CD14-positive monocyte (primary cell): ENCODE measurements at regions not wholly inside any gene's neighbourhood (a gene's known extent, or its start where the extent isn't known, plus 50 kb on each side); places are given as distances from the start of the nearest gene placed in this dataset.

Experiments used
- DNase-seq, 3 donors: peaks; one replicate each; pipeline ENCODE4 v3.0.0-alpha.2; 2011 to 2022
- H2AFZ ChIP-seq: 2 replicates; pipeline ENCODE4 v1.6.0; 2012; ENCODE audit warnings: mild to moderate bottlenecking, low read depth, low read length, inconsistent platforms; ENCODE audit not compliant: insufficient read depth, poor library complexity, severe bottlenecking
- H3K27ac ChIP-seq, 2 donors: 1 replicate in 1 of 2; 2 replicates in 1 of 2; pipeline ENCODE4 v1.5.1; 2012 to 2013; ENCODE audit warnings: low read length in 2 of 2, control low read depth in 1 of 2, inconsistent platforms in 1 of 2, low read depth in 1 of 2, mild to moderate bottlenecking in 1 of 2
- H3K27me3 ChIP-seq, 2 donors: one replicate each; pipeline versions ENCODE4 v1.6.0 to v1.6.1; 2011 to 2013; ENCODE audit warnings: low read length in 2 of 2; ENCODE audit not compliant: control insufficient read depth in 2 of 2, insufficient read depth in 2 of 2
- H3K36me3 ChIP-seq, 2 donors: replicated peaks in 1 of 2; 1 replicate in 1 of 2; 2 replicates in 1 of 2; pipeline versions ENCODE4 v1.5.1 to v1.6.1; 2012 to 2013; ENCODE audit warnings: low read length in 2 of 2, control low read depth in 1 of 2, inconsistent platforms in 1 of 2, mild to moderate bottlenecking in 1 of 2; ENCODE audit not compliant: insufficient read depth in 2 of 2, control insufficient read depth in 1 of 2
- H3K4me1 ChIP-seq, 2 donors: 1 replicate in 1 of 2; 2 replicates in 1 of 2; pipeline versions ENCODE4 v1.5.1 to v1.6.1; 2012 to 2013; ENCODE audit warnings: low read length in 2 of 2, control low read depth in 1 of 2, inconsistent platforms in 1 of 2, mild to moderate bottlenecking in 1 of 2, moderate library complexity in 1 of 2; ENCODE audit not compliant: insufficient read depth in 2 of 2, control insufficient read depth in 1 of 2
- H3K4me2 ChIP-seq: replicated peaks from 2 replicates; pipeline ENCODE3; 2012; ENCODE audit warnings: low read length, moderate library complexity, mild to moderate bottlenecking; ENCODE audit not compliant: poor library complexity, severe bottlenecking; ENCODE audit errors: extremely low read depth
- H3K4me3 ChIP-seq, 3 experiments: fragments of 200-600 bp in 1 of 3; sonication (generic) in 1 of 3; replicated peaks in 1 of 3; 1 replicate in 2 of 3; 2 replicates in 1 of 3; pipeline ENCODE4 v1.5.1; 2011 to 2013; ENCODE audit warnings: low read length in 3 of 3, mild to moderate bottlenecking in 3 of 3, control low read depth in 2 of 3, low read depth in 2 of 3, inconsistent platforms in 1 of 3, moderate library complexity in 1 of 3
- H3K79me2 ChIP-seq: 2 replicates; pipeline ENCODE4 v1.6.0; 2012; ENCODE audit warnings: mild to moderate bottlenecking, control low read depth, inconsistent platforms, low read length, moderate library complexity; ENCODE audit not compliant: insufficient read depth
- H3K9ac ChIP-seq: 2 replicates; pipeline ENCODE4 v1.6.0; 2017; ENCODE audit warnings: low read length, mild to moderate bottlenecking; ENCODE audit not compliant: insufficient read depth, poor library complexity, severe bottlenecking
- H3K9me3 ChIP-seq, 2 donors: replicated peaks in 1 of 2; 1 replicate in 1 of 2; 2 replicates in 1 of 2; pipeline versions ENCODE4 v1.5.1 to v1.6.1; 2012 to 2013; ENCODE audit warnings: low read length in 2 of 2, control low read depth in 1 of 2; ENCODE audit not compliant: control insufficient read depth in 1 of 2, insufficient read depth in 1 of 2
- H4K20me1 ChIP-seq: 2 replicates; pipeline ENCODE4 v1.6.0; 2012; ENCODE audit warnings: mild to moderate bottlenecking, low read length, control low read depth, moderate library complexity; ENCODE audit not compliant: insufficient read depth
- H3K27ac Mint-ChIP-seq, 7 donors: one replicate each; pipeline ENCODE4 v1.8.0; 2020; ENCODE audit warnings: mild to moderate bottlenecking in 7 of 7, mixed read lengths in 7 of 7, moderate library complexity in 6 of 7, inconsistent platforms in 2 of 7
- H3K27me3 Mint-ChIP-seq, 3 donors: one replicate each; pipeline ENCODE4 v1.8.0; 2021 to 2022; ENCODE audit warnings: low read depth in 3 of 3, mild to moderate bottlenecking in 3 of 3, mixed read lengths in 3 of 3, moderate library complexity in 3 of 3, inconsistent platforms in 1 of 3
- H3K36me3 Mint-ChIP-seq, 2 donors: one replicate each; pipeline ENCODE4 v1.8.0; 2020; ENCODE audit warnings: mixed read lengths in 2 of 2, inconsistent platforms in 1 of 2, mild to moderate bottlenecking in 1 of 2
- H3K4me1 Mint-ChIP-seq: one replicate; pipeline ENCODE4 v1.8.0; 2020; ENCODE audit warnings: mild to moderate bottlenecking, mixed read lengths
- H3K4me3 Mint-ChIP-seq, 2 donors: one replicate each; pipeline ENCODE4 v1.8.0; 2020; ENCODE audit warnings: mild to moderate bottlenecking in 2 of 2, mixed read lengths in 2 of 2, moderate library complexity in 1 of 2
- H3K9me3 Mint-ChIP-seq, 7 donors: one replicate each; pipeline ENCODE4 v1.8.0; 2020 to 2022; ENCODE audit warnings: mixed read lengths in 7 of 7, mild to moderate bottlenecking in 6 of 7, moderate library complexity in 6 of 7, inconsistent platforms in 2 of 7
- CTCF ChIP-seq: fragments of 200-600 bp; IDR thresholded peaks from one replicate; pipeline ENCODE4 v1.8.0; 2022; ENCODE audit warnings: antibody characterized with exemption, mild to moderate bottlenecking
- WGBS: methylation state at CpG from one replicate; pipeline ENCODE4 v1.1.5; 2013; ENCODE audit warnings: missing lambda C conversion rate; ENCODE audit not compliant: insufficient coverage; 5-methylcytosine and 5-hydroxymethylcytosine counted together
- intact Hi-C, 2 donors: fragments of 100-400 bp; cut with micrococcal nuclease; formaldehyde crosslinking; loops; one replicate each; pipeline versions ENCODE4 v1.15.0 to v1.15.1; 2023

- no peak overlapping the region for H3K9ac ChIP-seq
- no peak overlapping the region for H3K27ac Mint-ChIP-seq
- no peaks in the 10 kb centered on the region for H4K20me1 ChIP-seq
- peaks cover 1 to 11% (median 8%) of the 10 kb centered on the region in 7 donors for H3K9me3 Mint-ChIP-seq
- H3K36me3 Mint-ChIP-seq: no peaks in the 10 kb centered on the region
- H3K36me3 ChIP-seq: no peaks in the 10 kb centered on the region
- no peaks in the 10 kb centered on the region for H3K4me1 ChIP-seq
- no peaks in the 10 kb centered on the region for H3K4me1 Mint-ChIP-seq
- H3K9me3 ChIP-seq: peaks cover 4 to 13% of the 10 kb centered on the region in 2 donors
- no peaks in the 10 kb centered on the region for H3K27me3 ChIP-seq
- no peak overlapping the region for H3K4me3 ChIP-seq
- no peak overlapping the region for H3K27ac ChIP-seq
- no peak for DNase-seq
- no peaks in the 10 kb centered on the region for H3K27me3 Mint-ChIP-seq
- TF ChIP-seq CTCF: no peak
- 80% methylated on average over 1 of the region's 1 CpG for WGBS
- no peaks in the 10 kb centered on the region for H3K79me2 ChIP-seq
- intact Hi-C loops: no loop called here
- H2AFZ ChIP-seq: no peak overlapping the region
- no peak overlapping the region for H3K4me3 Mint-ChIP-seq
- no peak overlapping the region for H3K4me2 ChIP-seq
Measured at GRCh38 chr21:24175106-24175505, 1432.2 kb downstream of the MRPL39 start.

GRCh38 chr21:24171736-24172135, 1435.5 kb downstream of the MRPL39 start:
- intact Hi-C loops: no loop called here
- Mint-ChIP-seq H3K27ac (no peak overlapping the region), H3K36me3 (no peaks in the 10 kb centered on the region), H3K9me3 (peaks cover 0 to 15% (median 6%) of the 10 kb centered on the region in 7 donors), H3K4me1 (no peaks in the 10 kb centered on the region), H3K4me3 (no peak overlapping the region), H3K27me3 (no peaks in the 10 kb centered on the region)
- no peak overlapping the region for H2AFZ ChIP-seq
- no peaks in the 10 kb centered on the region for H3K36me3 ChIP-seq
- H3K4me2 ChIP-seq: no peak overlapping the region
- H3K9me3 ChIP-seq: peaks cover 0 to 7% of the 10 kb centered on the region in 2 donors
- H3K27me3 ChIP-seq: no peaks in the 10 kb centered on the region
- H4K20me1 ChIP-seq: no peaks in the 10 kb centered on the region
- 100% methylated on average over 2 of the region's 4 CpGs for WGBS
- H3K79me2 ChIP-seq: no peaks in the 10 kb centered on the region
- no peak overlapping the region for H3K9ac ChIP-seq
- no peak for DNase-seq
- H3K4me3 ChIP-seq: no peak overlapping the region
- no peak overlapping the region for H3K27ac ChIP-seq
- no peaks in the 10 kb centered on the region for H3K4me1 ChIP-seq
- TF ChIP-seq CTCF: no peak
